Activated naive CD8-positive, alpha-beta T cell treated with anti-CD3 and anti-CD28 coated beads, Interleukin-2, amount 10 ng/mL, durations not matched to agents 7 days and 5 days (primary cell): ENCODE measurements at regions not wholly inside any gene's neighbourhood (a gene's known extent, or its start where the extent isn't known, plus 50 kb on each side); places are given as distances from the start of the nearest gene placed in this dataset.
"Not testable (repeated sequence)": the region's sequence is repeated elsewhere in the genome, so short reads cannot be mapped to it uniquely, and the experiment has no call there.

Source experiments
- ATAC-seq: fragments of 150-1000 bp; cut with Tn5 transposase; one replicate; pipeline ENCODE4 v1.10.0; 2021; ENCODE audit warnings: low read depth, moderate library complexity
- POLR2A ChIA-PET: fragments of 350-600 bp; sonication (Branson Sonifier 250); formaldehyde crosslinking; loops from one replicate; lab custom pipeline; 2021; ENCODE audit warnings: antibody characterized with exemption; lab: Charles Lee
- DNase-seq: peaks from one replicate; pipeline ENCODE4 v3.0.0; 2021
- H3K27ac Mint-ChIP-seq: one replicate; pipeline ENCODE4 v1.8.0; 2022; ENCODE audit warnings: mild to moderate bottlenecking, mixed read lengths
- H3K27me3 Mint-ChIP-seq: one replicate; pipeline ENCODE4 v1.8.0; 2022; ENCODE audit warnings: mild to moderate bottlenecking, moderate library complexity, mixed read lengths
- H3K36me3 Mint-ChIP-seq: one replicate; pipeline ENCODE4 v1.8.0; 2021; ENCODE audit warnings: mild to moderate bottlenecking, mixed read lengths
- H3K4me1 Mint-ChIP-seq: one replicate; pipeline ENCODE4 v1.8.0; 2021; ENCODE audit warnings: mixed read lengths
- H3K4me3 Mint-ChIP-seq: one replicate; pipeline ENCODE4 v1.8.0; 2022; ENCODE audit warnings: mild to moderate bottlenecking, moderate library complexity, mixed read lengths
- H3K9me3 Mint-ChIP-seq: one replicate; pipeline ENCODE4 v1.8.0; 2021; ENCODE audit warnings: mixed read lengths

DNA sequence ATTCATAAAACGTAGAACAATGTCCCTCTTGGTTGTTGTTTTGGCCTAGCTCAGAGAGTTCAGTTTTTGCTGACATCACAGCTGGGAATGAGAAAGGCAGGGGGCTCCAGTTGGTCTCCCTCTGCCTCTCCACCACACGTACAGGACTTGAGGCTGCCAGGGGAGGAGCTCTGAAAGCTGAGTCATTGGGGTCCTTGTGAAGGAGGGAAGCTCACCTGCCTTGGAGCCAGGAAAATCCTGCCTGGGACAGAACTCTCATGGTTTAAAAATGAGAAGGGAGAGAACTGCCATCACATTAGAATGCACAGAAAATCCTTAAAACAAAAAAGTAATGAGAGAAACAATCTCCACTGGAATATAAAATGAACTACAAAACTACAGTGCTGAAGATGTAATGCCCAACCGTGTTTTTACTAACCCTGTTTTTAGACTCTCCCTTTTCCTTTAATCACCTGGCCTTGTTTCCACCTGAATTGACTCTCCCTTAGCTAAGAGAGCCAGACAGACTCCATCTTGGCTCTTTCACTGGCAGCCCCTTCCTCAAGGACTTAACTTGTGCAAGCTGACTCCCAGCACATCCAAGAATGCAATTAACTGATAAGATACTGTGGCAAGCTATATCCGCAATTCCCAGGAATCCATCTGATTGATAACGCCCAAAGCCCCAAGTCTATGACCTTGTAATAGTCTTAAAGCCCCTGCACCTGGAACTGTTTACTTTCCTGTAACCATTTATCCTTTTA lies 58.6 kb upstream of the TARP start:
- Mint-ChIP-seq H3K4me3 (peak overlapping the region; percentile 79), H3K4me1 (peaks cover 48% of the 10 kb centered on the region), H3K27ac (peak overlapping the region; percentile 44)
- H3K36me3 Mint-ChIP-seq, H3K27me3 Mint-ChIP-seq, POLR2A ChIA-PET, ATAC-seq, DNase-seq, H3K9me3 Mint-ChIP-seq: not testable (repeated sequence)

DNA sequence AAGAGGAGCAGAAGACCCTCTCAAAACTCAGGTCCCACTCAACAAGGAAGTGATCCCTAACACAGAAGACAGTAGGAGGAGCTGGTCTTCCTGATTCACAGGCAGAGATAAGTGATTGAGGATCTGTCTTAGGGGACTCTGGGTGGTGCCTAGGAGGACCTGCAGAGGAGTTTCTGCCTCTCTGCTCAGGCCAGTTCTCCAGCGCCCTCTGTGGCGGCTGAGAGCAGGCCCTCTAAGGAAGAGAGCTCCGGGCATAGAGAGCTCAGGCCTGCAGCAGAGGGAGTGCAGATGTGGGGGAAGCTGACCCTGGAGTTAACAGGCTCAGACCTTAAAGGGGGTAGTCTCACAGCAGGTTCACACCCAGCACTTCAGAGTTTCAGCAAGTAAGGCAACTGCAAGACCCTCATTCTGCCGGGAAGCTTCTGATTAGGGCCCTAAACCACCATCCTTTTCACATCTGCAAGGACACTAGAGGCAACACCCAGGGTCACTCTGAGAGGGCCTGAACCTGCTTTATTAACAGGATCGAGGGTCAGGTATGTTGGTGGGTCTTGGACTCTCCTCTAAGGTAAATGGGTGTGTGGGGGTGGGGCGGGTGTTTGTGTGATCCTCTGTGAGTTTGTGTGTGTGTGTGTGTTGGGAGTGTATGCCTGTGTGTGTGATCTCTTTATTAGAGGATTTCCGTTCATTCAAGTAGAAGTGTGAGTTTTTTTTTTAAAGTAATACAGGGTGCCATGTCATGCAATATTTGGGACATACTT lies 57.6 kb upstream of the TARP start:
- Mint-ChIP-seq H3K4me3 (peak overlapping the region; percentile 79), H3K36me3 (no peaks in the 10 kb centered on the region), H3K27me3 (no peaks in the 10 kb centered on the region), H3K27ac (peak overlapping the region; percentile 27), H3K4me1 (peaks cover 46% of the 10 kb centered on the region), H3K9me3 (no peaks in the 10 kb centered on the region)
- ATAC-seq: peak; percentile 57
- DNase-seq: peak; percentile 46
- POLR2A ChIA-PET: interaction anchor here (1.7 kb wide), 1 partner anchor 10 kb away, joined by 9 read pairs; no protein-coding TSS in a partner anchor

- no peaks in the 10 kb centered on the region for H3K27me3 Mint-ChIP-seq
- no peaks in the 10 kb centered on the region for H3K36me3 Mint-ChIP-seq
- peak overlapping the region; percentile 27 for H3K27ac Mint-ChIP-seq
- POLR2A ChIA-PET: interaction anchor here (1.7 kb wide), 1 partner anchor 9 kb away, joined by 9 read pairs; no protein-coding TSS in a partner anchor
- DNase-seq: no peak
- H3K4me3 Mint-ChIP-seq: peak overlapping the region; percentile 79
- H3K9me3 Mint-ChIP-seq: no peaks in the 10 kb centered on the region
- peak; percentile 62 for ATAC-seq
- peaks cover 39% of the 10 kb centered on the region for H3K4me1 Mint-ChIP-seq
Observed at GRCh38 chr7:38330039-38330438, 56.6 kb upstream of the TARP start.

GRCh38 chr7:38329340-38329739 lies 55.9 kb upstream of the TARP start:
- POLR2A ChIA-PET: interaction anchor here (1.7 kb wide), 1 partner anchor 8 kb away, joined by 9 read pairs; no protein-coding TSS in a partner anchor
- DNase-seq (no peak), ATAC-seq (no peak)
- peaks cover 33% of the 10 kb centered on the region for H3K4me1 Mint-ChIP-seq
- H3K27me3 Mint-ChIP-seq: no peaks in the 10 kb centered on the region
- H3K27ac Mint-ChIP-seq: no peak overlapping the region
- H3K9me3 Mint-ChIP-seq: no peaks in the 10 kb centered on the region
- H3K4me3 Mint-ChIP-seq: no peak overlapping the region
- no peaks in the 10 kb centered on the region for H3K36me3 Mint-ChIP-seq

GRCh38 chr7:38328814-38329213 lies 55.4 kb upstream of the TARP start:
- Mint-ChIP-seq H3K9me3 (no peaks in the 10 kb centered on the region), H3K27me3 (no peaks in the 10 kb centered on the region), H3K36me3 (no peaks in the 10 kb centered on the region), H3K4me3 (no peak overlapping the region), H3K27ac (no peak overlapping the region), H3K4me1 (peaks cover 29% of the 10 kb centered on the region)
- ATAC-seq (no peak), DNase-seq (no peak)
- POLR2A ChIA-PET: no interaction called here

DNA sequence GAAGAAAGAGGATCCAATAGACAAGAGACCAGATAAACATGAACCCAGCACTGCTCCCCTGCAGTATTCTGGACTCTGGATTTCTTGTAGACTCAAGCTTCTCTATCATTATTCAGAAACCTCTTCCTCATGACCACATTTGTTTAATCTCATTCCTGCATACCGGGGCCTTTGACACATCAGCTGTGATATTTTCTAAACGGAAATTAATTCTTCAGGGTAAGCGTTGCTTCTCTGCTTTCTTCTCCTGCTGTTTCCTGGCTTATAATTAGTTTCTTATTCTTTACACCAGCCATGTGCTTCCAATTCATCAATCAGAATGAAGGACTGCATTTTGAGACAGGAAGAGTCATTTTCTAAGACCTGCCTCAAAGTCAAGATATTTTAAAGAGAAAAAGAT lies 54.2 kb upstream of the TARP start:
- Mint-ChIP-seq H3K27me3 (no peaks in the 10 kb centered on the region), H3K27ac (peak overlapping the region; percentile 68), H3K4me3 (peak overlapping the region; percentile 32), H3K9me3 (no peaks in the 10 kb centered on the region), H3K4me1 (peaks cover 27% of the 10 kb centered on the region), H3K36me3 (no peaks in the 10 kb centered on the region)
- no peak for ATAC-seq
- POLR2A ChIA-PET: interaction anchor here (0.6 kb wide), 1 partner anchor 53 kb away, joined by 3 read pairs; no protein-coding TSS in a partner anchor
- no peak for DNase-seq
